NOMO-1 treated with DMSO at 0.1 percent for 48 hours (cell line): ENCODE measurements at regions not wholly inside any gene's neighbourhood (a gene's known extent, or its start where the extent isn't known, plus 50 kb on each side); places are given as distances from the start of the nearest gene placed in this dataset.
"Not testable (repeated sequence)": the region's sequence is repeated elsewhere in the genome, so short reads cannot be mapped to it uniquely, and the experiment has no call there.

ENCODE experiments used
- DNase-seq: peaks from one replicate; lab custom pipeline; 2025; ENCODE audit not compliant: unreplicated experiment; lab: John Stamatoyannopoulos, UW

- no peak for DNase-seq
Measured at GRCh38 chr4:149211876-149212275, 603.8 kb downstream of the IQCM start.

GRCh38 chr4:149203256-149204001, 612.2 kb downstream of the IQCM start:
- DNase-seq, result no peak

DNA sequence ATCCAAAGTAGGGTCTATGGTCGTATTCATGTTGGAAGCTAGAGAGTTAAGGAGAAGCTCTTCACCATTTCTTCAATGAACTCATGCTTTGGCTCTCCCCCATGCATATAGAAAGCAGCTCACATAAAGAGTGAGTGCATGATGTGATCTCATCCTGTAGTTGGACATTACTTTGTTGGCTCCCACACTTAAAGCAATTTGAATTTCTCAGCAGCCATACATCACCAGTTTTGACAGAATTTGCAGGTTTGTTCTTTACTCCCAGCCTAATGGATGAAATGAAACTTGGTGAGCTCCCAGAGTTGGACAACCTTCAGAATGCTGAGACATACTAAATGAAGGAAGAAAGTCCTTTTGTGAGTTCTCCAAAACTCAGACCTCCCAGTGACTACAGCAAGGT, 613.5 kb downstream of the IQCM start:
- DNase-seq, result no peak

DNA sequence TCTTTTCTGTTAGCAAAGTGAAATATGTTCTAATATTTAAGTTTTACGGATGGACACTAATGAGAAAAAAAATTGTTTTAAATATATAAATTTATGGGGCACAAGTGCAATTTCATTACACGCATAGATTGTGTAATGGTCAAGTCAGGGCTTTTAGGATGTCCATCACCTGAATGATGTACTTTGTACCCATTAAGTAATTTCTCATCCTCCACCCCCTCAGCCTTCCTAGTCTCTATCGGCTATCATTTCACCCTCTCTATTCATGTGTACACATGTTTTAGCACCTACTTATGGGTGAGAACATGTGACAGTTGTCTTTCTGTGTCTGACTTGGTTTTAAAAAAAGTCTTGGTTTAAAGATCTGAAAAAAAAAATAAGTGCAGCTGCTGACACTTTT, 616.0 kb downstream of the IQCM start:
- DNase-seq, result no peak

- no peak for DNase-seq
Measured at GRCh38 chr4:149194061-149194460, 621.6 kb downstream of the IQCM start.

- no peak for DNase-seq
Measured at GRCh38 chr4:149187726-149188125, 627.9 kb downstream of the IQCM start.

DNA sequence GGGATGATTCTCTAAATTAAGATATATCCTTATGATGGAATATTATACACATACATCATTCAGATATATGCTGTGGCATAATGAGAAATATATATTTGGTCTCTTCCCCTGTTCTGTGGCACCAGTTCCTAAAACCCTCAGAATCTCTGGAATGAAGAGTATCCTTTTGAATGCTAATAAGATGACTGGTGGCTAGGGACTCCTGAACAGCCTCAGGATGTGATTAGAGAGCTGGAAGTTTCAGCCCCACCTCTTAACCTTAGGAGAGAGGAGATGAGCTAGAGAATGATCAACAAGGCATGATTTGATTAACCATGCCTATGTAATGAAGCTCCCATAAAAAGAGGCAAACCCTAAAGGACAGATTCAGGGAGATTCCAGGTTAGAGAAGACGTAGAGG, 632.0 kb downstream of the IQCM start:
- DNase-seq, result no peak

DNA sequence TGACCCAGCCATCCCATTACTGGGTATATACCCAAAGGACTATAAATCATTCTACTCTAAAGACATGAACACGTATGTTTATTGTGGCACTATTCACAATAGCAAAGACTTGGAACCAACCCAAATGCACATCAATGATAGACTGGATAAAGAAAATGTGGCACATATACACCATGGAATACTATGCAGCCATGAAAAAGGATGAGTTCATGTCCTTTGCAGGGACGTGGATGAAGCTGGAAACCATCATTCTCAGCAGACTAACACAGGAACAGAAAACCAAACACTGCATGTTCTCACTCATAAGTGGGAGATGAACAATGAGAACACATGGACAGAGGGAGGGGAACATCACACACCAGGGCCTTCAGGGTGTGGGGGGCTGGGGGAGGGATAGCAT, 634.2 kb downstream of the IQCM start:
- not testable (repeated sequence) for DNase-seq

DNA sequence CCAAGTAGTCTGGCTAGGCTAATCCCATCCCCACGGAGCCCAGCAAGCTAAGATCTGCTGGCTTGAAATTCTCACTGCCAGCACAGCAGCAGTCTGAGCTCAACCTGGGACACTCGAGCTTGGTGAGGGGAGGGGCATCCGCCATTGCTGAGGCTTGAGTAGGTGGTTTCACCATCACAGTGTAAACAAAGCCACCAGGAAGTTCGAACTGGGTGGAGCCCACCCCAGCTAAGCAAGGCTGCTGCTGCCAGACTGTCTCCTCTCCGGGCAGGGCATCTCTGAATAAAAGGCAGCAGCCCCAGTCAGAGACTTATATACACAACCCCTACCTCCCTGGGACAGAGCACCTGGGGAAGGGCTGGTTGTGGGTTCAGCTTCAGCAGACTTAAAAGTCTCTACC, 639.6 kb downstream of the IQCM start:
- DNase-seq, result no peak

- DNase-seq, result no peak
Measured at GRCh38 chr4:149175549-149175948, 640.1 kb downstream of the IQCM start.

DNA sequence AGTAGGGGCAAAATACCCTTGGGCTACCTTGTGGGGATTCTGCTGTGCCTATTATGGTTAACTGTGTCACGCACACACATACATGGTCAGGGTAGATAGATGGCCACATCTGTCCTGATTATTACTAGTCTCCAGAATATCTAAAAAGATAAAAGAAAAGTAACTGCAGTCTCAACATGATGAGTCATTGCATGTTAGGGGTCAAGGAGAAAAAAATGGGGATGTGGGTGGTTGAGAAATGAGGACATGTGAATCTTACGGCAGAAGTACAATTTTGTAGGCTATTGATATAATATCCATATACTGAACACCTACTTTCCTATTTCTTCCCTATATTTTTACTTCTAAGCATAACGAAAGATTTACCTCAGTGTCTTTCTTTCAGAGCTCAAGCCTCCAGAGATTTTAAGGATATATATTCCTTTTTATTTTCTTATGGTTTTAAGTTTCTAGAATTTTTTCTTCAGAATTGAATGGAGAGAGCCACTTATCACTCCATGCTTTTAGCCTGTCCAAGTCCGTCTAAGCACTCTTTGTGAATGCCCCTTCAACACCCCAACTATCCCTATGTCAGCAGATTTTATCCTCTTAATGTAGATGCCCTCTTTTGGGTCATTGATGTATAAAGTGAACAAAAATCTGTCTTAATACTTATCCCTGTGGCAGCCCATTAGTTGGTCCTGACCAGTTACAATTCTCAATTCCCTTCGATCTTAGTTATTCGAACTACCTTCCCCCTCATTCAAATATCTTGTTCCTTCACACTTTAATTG, 642.2 kb downstream of the IQCM start:
- no peak for DNase-seq

DNA sequence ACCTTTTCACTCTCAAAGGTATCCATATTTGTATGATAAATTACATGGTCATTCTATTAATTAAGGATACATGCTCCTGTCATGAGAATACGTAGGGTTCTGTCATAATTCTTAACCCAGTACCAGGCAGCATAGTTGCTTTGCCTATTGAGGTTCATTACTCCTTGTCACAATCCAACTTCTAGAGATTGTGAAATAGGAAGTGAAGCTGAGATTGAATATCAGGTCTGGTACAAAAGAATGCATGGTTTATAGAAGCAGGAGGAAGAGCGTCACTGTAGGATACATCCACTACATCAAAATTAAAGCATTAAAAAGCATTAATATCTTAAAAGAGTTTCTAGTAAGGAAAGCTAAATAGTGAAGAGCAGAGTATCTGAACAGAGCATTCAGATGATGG, 647.0 kb downstream of the IQCM start:
- no peak for DNase-seq

DNA sequence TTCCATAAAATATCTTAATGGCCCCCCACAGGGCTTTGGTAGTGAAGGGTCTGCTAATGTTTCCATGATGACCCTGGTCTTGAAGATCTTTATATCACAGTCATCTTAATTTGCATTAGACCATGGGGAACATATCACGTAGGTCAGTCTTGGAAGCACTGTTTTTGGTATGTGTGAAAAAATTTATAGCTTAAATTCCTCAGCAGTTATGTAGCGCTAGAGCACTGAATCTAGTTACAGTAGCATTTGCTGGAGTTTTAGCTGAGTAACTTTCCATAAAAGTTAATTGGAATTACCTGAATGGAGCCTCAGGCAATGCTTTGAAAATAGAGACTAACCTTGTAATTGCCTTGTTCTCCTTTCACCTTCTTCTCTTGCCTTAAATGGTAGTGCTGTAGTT, 648.8 kb downstream of the IQCM start:
- no peak for DNase-seq

GRCh38 chr4:149166365-149166764, 649.3 kb downstream of the IQCM start:
- DNase-seq, result no peak

DNA sequence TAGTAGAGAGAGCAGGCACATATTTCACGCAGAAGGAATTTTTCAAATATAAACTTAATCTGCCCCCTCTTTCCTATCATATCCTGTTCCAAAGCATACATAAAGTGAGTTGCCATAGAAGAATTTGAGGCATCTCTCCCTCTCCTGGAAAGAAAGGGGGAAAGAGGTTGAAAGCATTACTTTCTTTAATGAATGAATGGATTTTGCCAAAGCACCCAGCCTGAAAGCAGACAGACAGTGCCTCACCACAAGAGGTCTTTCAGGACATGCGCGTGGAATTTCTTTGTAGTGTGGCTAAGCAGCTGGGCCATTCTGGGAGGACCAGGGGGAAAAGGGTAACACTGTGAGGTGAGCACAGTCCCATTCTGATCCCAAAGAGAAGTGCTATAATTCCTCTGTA, 651.4 kb downstream of the IQCM start:
- no peak for DNase-seq

DNA sequence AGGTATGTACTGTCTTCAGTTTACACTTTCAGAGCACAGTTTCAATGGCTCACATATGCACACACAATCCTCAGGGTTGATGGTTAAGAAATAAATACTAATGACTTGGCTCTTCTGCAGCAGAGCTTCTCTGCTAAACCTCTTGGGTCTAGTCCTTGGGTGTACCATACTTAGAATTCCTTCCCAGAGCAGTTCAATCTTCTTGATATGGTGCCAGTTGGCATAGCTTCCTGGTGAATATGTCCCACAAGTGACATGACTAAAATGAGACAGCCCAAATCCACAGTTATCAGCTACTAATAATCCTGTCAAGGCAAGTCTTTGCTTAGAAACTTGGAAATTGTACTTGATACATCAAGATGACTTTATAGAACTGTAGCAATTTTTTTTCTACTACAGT, 654.4 kb downstream of the IQCM start:
- DNase-seq, result no peak

DNA sequence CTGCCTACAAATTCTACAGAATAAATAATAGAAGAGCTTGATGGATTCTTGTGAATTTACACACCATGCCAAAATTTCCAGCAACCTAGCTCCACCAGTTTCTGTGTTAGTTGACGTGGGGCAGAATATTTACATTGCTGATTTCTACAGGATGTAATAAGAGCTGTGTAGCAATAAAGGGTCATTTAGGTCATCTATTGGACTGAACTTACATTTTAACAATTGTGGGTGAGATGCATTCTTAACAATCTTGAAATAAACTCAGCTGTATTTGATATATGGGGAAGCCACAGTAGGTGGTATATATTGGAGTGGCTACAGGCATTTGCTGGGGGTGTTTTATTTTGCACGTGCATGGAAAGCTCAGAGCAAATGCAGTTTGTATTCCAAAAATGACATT, 655.3 kb downstream of the IQCM start:
- DNase-seq, result no peak

DNA sequence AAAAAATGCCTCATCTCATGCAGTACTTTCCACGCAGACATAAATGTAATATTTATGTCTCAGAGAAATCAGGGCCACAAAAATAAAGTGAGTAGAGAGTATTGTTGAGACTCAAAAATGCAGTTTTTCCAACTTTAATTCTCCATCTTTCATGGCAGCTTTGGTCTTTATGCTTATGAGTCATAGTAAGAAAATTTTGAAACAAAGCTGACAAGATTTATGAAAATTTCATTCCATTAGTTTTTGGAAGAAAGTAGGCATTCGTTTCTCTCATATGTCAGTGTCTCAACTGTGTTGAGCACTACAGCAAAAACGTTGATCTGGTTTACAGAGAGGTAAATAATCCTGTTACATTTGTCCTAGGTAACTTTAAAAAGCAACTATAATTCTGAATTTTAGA, 656.8 kb downstream of the IQCM start:
- DNase-seq, result no peak

DNA sequence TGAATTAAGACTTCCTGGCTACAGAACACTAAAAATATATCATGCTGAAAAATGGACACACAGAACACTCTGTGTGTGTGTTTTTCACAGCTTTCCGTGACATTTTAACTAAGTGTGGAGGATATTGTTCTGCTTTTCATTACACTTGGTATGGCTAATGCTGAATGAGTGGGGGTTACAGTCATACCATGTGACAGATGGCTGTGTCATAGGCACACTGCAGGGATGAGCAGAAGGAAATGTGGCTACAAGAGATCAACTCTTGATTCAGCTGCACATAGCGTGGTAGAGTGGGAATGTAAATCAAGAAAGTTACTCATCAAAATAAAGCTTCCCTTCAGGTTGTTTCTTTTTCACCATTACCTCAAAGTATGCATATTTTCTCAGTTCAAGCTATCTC, 669.8 kb downstream of the IQCM start:
- DNase-seq, result no peak

- DNase-seq, result no peak
Measured at GRCh38 chr4:149144060-149144459, 671.6 kb downstream of the IQCM start.

DNA sequence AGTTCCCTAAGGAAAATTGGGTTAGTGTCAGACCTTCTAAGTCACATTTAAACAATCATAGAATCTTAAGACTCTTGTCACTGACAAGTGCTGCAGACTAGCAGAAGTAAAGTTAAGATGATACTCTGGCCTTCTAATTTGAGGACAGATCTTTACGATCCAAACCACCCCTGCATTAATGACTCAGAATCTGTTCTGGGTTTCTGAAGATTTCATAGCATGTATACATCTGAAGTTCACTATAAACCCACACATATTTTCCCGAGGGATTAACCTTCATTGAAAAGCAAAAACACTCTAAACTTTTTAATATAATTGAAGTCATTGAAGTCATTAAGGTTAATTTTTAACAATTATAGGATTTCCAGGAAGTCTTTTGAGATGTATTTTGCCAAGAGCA, 674.3 kb downstream of the IQCM start:
- no peak for DNase-seq

DNA sequence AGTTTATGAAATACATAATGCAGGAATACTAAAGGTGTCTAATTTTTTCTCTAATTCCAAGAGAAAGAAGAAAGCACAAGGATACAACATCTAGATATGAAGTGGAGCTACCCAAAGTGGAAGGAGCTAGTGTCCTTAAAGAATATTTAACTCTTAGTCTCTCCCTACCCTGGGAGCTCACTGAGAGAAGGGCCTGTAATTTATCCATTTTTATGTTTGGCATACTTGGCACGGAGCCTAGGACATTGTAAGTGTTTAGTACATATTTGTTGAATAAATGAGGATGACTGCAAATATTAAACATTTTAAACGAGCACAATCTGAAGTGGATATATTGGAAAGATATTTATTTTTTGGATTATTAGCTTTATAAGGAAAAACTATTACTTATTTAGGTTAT, 674.8 kb downstream of the IQCM start:
- DNase-seq, result no peak
